Uterus (tissue), 3 donors: ENCODE measurements at regions not wholly inside any gene's neighbourhood (a gene's known extent, or its start where the extent isn't known, plus 50 kb on each side); places are given as distances from the start of the nearest gene placed in this dataset.

Experiments
- DNase-seq, 2 donors: peaks; one replicate each; pipeline ENCODE4 v3.0.0-alpha.2; 2019 to 2020
- H3K27ac ChIP-seq, 2 donors: fragments of 200-600 bp; sonication (generic); 1 replicate in 1 of 2; 2 replicates in 1 of 2; pipeline ENCODE4 v1.5.1; 2016 to 2018
- H3K27me3 ChIP-seq, 2 donors: fragments of 200-600 bp; sonication (generic); one replicate each; pipeline ENCODE4 v1.5.1; 2018 to 2019; ENCODE audit warnings: control low read depth in 1 of 2
- H3K36me3 ChIP-seq, 2 donors: fragments of 200-600 bp; sonication (generic); one replicate each; pipeline ENCODE4 v1.5.1; 2019; ENCODE audit warnings: control low read depth in 1 of 2
- H3K4me1 ChIP-seq, 2 donors: fragments of 200-600 bp; sonication (generic); one replicate each; pipeline ENCODE4 v1.5.1; 2018 to 2019; ENCODE audit warnings: control low read depth in 1 of 2
- H3K4me3 ChIP-seq, 2 donors: fragments of 200-600 bp; sonication (generic); 1 replicate in 1 of 2; 2 replicates in 1 of 2; pipeline ENCODE4 v1.5.1; 2018 to 2019; ENCODE audit warnings: mild to moderate bottlenecking in 1 of 2
- H3K9me3 ChIP-seq, 2 donors: fragments of 200-600 bp; sonication (generic); one replicate each; pipeline ENCODE4 v1.5.1; 2019; ENCODE audit warnings: control low read depth in 1 of 2
- CTCF ChIP-seq, 4 experiments: fragments of 200-600 bp in 2 of 4; fragments of 450-650 bp in 2 of 4; sonication (generic) in 2 of 4; IDR thresholded peaks; one replicate each; pipeline ENCODE4 v1.5.1; 2016 to 2019; ENCODE audit warnings: antibody characterized with exemption in 4 of 4, mild to moderate bottlenecking in 2 of 4, moderate library complexity in 1 of 4
- POLR2A ChIP-seq, 2 donors: fragments of 450-650 bp; IDR thresholded peaks; one replicate each; pipeline ENCODE4 v1.6.1; 2016; ENCODE audit warnings: antibody characterized with exemption in 2 of 2, mild to moderate bottlenecking in 1 of 2, moderate library complexity in 1 of 2
- intact Hi-C: fragments of 100-400 bp; cut with DNase I; formaldehyde crosslinking; loops from one replicate; pipeline ENCODE4 v1.15.1; 2023; ENCODE audit warnings: low total_unique reads
- donor health status: DM: yes; HTN: yes; CAD: no.

- Histone ChIP-seq H3K27me3 (no peaks in the 10 kb centered on the region), H3K9me3 (no peaks in the 10 kb centered on the region), H3K27ac (no peak overlapping the region), H3K4me3 (no peak overlapping the region), H3K4me1 (no peaks in the 10 kb centered on the region), H3K36me3 (no peaks in the 10 kb centered on the region)
- intact Hi-C loops, result no loop called here
- peak; percentile 5 to 6 for DNase-seq
- TF ChIP-seq CTCF (IDR thresholded peaks at IDR 0.05) (no peak), POLR2A (IDR thresholded peaks at IDR 0.05) (no peak)
Observed at GRCh38 chr12:34292736-34293625, 270.7 kb downstream of the ALG10 start.

GRCh38 chr12:34294137-34294536 is 271.8 kb downstream of the ALG10 start:
- DNase-seq, result no peak

DNA sequence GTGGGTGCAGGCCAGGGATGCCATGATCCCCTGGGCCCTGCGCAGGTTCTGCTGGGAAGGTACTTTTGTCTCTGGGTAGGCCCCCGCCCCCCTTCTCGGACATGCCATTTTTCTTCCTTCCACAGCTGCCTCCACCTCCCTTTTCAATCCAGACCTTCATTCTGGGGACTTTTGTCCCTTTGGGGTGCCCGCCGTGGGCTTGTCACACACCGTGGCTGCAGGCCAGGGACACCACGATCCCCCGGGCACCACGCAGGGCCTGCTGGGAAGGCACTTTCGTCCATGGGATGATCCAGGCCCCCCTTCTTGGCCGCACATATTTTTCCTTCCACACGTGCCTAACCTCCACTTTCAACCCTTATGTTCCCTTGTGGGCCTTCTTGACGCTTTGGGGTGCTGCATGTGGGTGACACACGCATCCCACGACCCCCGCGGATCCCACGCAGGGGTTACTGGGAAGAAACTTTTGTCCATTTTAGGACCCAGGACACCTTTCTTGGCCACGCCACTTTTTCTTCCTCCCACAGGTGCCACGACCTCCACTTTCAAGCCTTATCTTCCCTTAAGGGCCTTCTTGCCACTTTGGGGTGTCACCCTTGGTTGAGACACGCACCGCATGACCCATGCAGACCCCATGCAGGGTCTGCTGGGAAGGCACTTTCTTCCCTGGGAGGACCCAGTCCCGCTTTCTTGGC is 272.5 kb downstream of the ALG10 start:
- Histone ChIP-seq H3K4me1 (no peaks in the 10 kb centered on the region), H3K4me3 (no peak overlapping the region), H3K36me3 (no peaks in the 10 kb centered on the region), H3K27ac (no peak overlapping the region), H3K27me3 (no peaks in the 10 kb centered on the region), H3K9me3 (no peaks in the 10 kb centered on the region)
- peak in 1 of 2 donors; percentile 5 for DNase-seq
- TF ChIP-seq POLR2A (IDR thresholded peaks at IDR 0.05) (no peak), CTCF (IDR thresholded peaks at IDR 0.05) (no peak)
- intact Hi-C loops, result no loop called here

More at GRCh38 chr12:34294137-34294536, 271.8 kb downstream of the ALG10 start:
- Histone ChIP-seq H3K4me1 (no peaks in the 10 kb centered on the region), H3K9me3 (no peaks in the 10 kb centered on the region), H3K27me3 (no peaks in the 10 kb centered on the region), H3K4me3 (no peak overlapping the region), H3K27ac (no peak overlapping the region), H3K36me3 (no peaks in the 10 kb centered on the region)
- no peak for TF ChIP-seq CTCF (IDR thresholded peaks at IDR 0.05)
- intact Hi-C loops, result no loop called here

DNA sequence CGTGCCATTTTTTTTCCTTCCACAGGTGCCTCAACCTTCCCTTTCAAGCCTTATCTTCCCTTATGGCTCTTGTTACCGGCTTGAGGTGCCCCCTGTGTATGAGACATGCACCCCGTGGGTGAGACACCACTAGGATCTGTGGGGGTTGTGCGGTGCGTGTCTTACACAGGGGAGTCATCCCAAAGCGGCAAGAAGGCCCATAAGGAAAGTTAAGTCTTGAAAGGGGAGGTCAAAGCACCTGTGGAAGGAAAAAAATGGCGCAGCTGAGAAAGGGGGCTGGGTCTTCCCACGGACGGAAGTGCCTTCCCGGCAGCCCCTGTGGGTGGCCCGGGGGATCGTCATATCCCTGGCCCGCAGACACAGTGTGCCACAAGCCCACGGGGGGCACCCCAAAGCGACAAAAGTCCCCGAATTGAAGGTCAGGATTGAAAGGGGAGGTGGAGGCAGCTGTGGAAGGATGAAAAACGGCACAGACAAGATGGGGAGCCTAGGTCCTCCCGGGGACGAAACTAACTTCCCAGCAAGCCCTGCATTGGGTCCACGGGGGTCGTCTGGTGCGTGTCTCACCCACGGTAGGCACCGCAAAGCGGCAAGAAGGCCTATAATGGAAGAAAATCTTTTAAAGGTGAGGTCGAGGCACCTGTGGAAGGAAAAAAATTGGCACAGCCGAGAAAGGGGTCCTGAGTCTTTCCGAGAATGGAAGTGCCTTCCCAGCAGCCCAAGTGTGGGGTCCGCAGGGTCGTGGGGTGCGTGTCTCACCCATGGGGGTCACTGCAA is 273.3 kb downstream of the ALG10 start:
- Histone ChIP-seq H3K9me3 (no peaks in the 10 kb centered on the region), H3K27ac (no peak overlapping the region), H3K4me3 (no peak overlapping the region), H3K4me1 (no peaks in the 10 kb centered on the region), H3K36me3 (no peaks in the 10 kb centered on the region), H3K27me3 (no peaks in the 10 kb centered on the region)
- intact Hi-C loops, result no loop called here
- DNase-seq, result no peak
- TF ChIP-seq CTCF (IDR thresholded peaks at IDR 0.05) (no peak), POLR2A (IDR thresholded peaks at IDR 0.05) (no peak)
